ENCODE measurements at regions not wholly inside any gene's neighbourhood (a gene's known extent, or its start where the extent isn't known, plus 50 kb on each side); places are given as distances from the start of the nearest gene placed in this dataset.

DNA sequence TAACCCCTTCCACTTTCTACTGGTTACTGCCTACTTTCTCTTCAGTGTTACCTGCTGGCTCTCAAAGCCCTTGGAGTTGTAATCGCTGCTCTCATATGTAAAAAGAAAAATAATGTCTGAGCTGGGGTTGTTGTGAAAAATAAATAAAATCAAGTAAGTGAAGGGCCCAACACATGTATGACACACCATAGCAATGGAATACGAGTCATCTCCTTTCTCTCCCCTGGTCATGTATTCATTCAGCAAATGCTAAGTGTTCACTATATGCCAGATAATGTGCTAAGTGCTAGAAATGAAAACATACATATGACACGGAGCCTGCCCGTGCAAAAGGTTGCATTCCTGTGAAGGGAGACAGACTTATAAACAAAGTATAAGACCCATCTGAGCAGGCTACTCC lies 535.0 kb downstream of the RFC3 start:
- Histone ChIP-seq H3K9me1 (replicated peaks; ENCODE audit: control insufficient read depth, extremely low read depth, insufficient read depth, low read length) (no peaks in the 10 kb centered on the region), H3K9me3 (replicated peaks; ENCODE audit: control insufficient read depth, insufficient read depth, low read length) (no peaks in the 10 kb centered on the region), H3K4me1 (ENCODE audit: control insufficient read depth, extremely low read depth, insufficient read depth, low read length) (peaks cover 25% of the 10 kb centered on the region), H2AFZ (ENCODE audit: low read depth, low read length) (no peak overlapping the region), H4K20me1 (replicated peaks; ENCODE audit: control insufficient read depth, extremely low read depth, insufficient read depth, low read length) (no peaks in the 10 kb centered on the region), H3K4me3 (replicated peaks in 1 of 3; ENCODE audit: insufficient read depth in 1 of 3, low read depth in 1 of 3, low read length in 3 of 3) (no peak overlapping the region), H3K4me2 (ENCODE audit: insufficient read depth, low read length) (no peak overlapping the region), H3K27me3 (ENCODE audit: control insufficient read depth in 2 of 2, insufficient read depth in 2 of 2, low read length in 2 of 2) (no peaks in the 10 kb centered on the region), H3K79me2 (ENCODE audit: control insufficient read depth, insufficient read depth, low read length) (no peaks in the 10 kb centered on the region), H3K9ac (replicated peaks; ENCODE audit: extremely low read depth, insufficient read depth, low read length) (no peak overlapping the region), H3K36me3 (ENCODE audit: control insufficient read depth in 2 of 2, extremely low read depth in 1 of 2, insufficient read depth in 2 of 2, low read length in 2 of 2) (no peaks in the 10 kb centered on the region), H3K27ac (ENCODE audit: insufficient read depth, low read depth, low read length) (no peak overlapping the region)
- DNase-seq (ENCODE audit: low read depth, low spot score), result no peak
- dilution Hi-C loops (cut with MboI; ENCODE audit: extremely low pct_ligation_motif_present, low sequenced_read_pairs), result no loop called here
- CTCF ChIA-PET, result no interaction called here
- FAIRE-seq, result no peak
- TF ChIP-seq MYC (IDR thresholded peaks at IDR 0.05; ENCODE audit: low read depth, low read length) (no peak), POLR2A (IDR thresholded peaks at IDR 0.05; ENCODE audit: low read depth, low read length) (no peak), FOS (IDR thresholded peaks at IDR 0.05; ENCODE audit: borderline replicate concordance, insufficient read depth, low read length) (peak; percentile 50), POLR2AphosphoS5 (IDR thresholded peaks at IDR 0.05; ENCODE audit: insufficient read depth, low read depth, low read length) (no peak)
- intact Hi-C loops (cut with micrococcal nuclease), result loop anchor here (10.0 kb wide), 1 partner anchor 802 kb away; no protein-coding TSS in a partner anchor
- POLR2A ChIA-PET, result no interaction called here
- BruUV-seq (replicated peaks), result no TSS peak

DNA sequence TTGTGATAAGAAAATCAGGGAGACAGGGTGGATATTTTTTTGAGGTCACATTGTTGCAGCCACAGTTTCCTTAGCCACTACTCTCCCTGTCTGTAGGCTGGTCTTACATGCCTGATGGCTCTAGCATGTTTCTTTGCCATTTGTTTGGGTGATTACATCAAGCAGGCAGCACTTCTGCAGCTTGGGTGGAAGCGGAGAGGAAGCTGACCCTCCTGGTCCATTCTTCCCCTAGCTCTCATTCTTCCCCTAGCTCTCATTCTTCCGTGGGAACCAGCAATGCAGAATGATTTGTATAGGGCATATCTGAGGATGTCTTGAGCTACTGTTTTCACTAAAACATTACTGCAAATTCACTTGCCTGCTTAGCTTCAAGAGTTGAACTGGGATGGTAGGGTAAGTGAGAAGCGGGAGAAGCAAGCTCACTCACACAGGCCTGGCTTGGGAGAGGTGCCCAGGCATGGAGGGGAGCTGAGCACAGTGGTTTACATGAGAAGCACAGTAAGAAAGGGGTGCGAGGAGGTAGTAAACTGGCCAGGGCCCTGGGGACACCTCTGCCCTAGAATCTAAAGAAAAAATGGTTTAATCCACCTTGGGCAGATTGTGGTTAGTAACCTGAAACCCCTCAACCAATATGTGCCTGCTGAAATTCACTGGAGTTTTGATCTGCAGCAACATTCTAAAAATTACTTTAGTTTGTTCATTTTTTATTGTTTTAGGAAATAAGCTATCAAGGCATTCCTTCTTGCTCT lies 538.9 kb downstream of the RFC3 start:
- H2AFZ ChIP-seq (ENCODE audit: low read depth, low read length), result peak overlapping the region; percentile 21
- DNase-seq (ENCODE audit: low read depth, low spot score), result peak; percentile 12

More for the DNA sequence above, 538.9 kb downstream of the RFC3 start:
- peaks cover 16% of the 10 kb centered on the region for H3K4me1 ChIP-seq (ENCODE audit: control insufficient read depth, extremely low read depth, insufficient read depth, low read length)
- peak overlapping the region; percentile 58 for H3K27ac ChIP-seq (ENCODE audit: insufficient read depth, low read depth, low read length)
- H3K9me3 ChIP-seq (replicated peaks; ENCODE audit: control insufficient read depth, insufficient read depth, low read length), result no peaks in the 10 kb centered on the region
- no peaks in the 10 kb centered on the region for H3K36me3 ChIP-seq (ENCODE audit: control insufficient read depth in 2 of 2, extremely low read depth in 1 of 2, insufficient read depth in 2 of 2, low read length in 2 of 2)
- intact Hi-C loops (cut with micrococcal nuclease), result loop anchor here (2.0 to 10.0 kb wide), 2 partner anchors 200 to 798 kb away; no protein-coding TSS in a partner anchor
- CTCF ChIA-PET, result interaction anchor here (0.7 to 1.4 kb wide), 5 partner anchors 11 to 214 kb away, joined by 3 to 4 read pairs (median 3); no protein-coding TSS in a partner anchor
- BruUV-seq (replicated peaks), result no TSS peak
- no peaks in the 10 kb centered on the region for H3K27me3 ChIP-seq (ENCODE audit: control insufficient read depth in 2 of 2, insufficient read depth in 2 of 2, low read length in 2 of 2)
- peak; percentile 28 for FAIRE-seq
- TF ChIP-seq EZH2 (IDR thresholded peaks at IDR 0.05; ENCODE audit: borderline replicate concordance, low read depth, low read length, severe bottlenecking) (no peak), POLR2AphosphoS5 (IDR thresholded peaks at IDR 0.05; ENCODE audit: insufficient read depth, low read depth, low read length) (no peak), FOS (IDR thresholded peaks at IDR 0.05; ENCODE audit: borderline replicate concordance, insufficient read depth, low read length) (no peak), POLR2A (IDR thresholded peaks at IDR 0.05; ENCODE audit: low read depth, low read length) (no peak), MYC (IDR thresholded peaks at IDR 0.05; ENCODE audit: low read depth, low read length) (no peak), JUN (IDR thresholded peaks at IDR 0.05; ENCODE audit: borderline replicate concordance, insufficient read depth, insufficient read length, low read depth) (no peak), GATA2 (IDR thresholded peaks at IDR 0.05; ENCODE audit: insufficient read depth, insufficient read length, low read depth, low read length) (no peak)
- TF ChIP-seq, protein P1, sequence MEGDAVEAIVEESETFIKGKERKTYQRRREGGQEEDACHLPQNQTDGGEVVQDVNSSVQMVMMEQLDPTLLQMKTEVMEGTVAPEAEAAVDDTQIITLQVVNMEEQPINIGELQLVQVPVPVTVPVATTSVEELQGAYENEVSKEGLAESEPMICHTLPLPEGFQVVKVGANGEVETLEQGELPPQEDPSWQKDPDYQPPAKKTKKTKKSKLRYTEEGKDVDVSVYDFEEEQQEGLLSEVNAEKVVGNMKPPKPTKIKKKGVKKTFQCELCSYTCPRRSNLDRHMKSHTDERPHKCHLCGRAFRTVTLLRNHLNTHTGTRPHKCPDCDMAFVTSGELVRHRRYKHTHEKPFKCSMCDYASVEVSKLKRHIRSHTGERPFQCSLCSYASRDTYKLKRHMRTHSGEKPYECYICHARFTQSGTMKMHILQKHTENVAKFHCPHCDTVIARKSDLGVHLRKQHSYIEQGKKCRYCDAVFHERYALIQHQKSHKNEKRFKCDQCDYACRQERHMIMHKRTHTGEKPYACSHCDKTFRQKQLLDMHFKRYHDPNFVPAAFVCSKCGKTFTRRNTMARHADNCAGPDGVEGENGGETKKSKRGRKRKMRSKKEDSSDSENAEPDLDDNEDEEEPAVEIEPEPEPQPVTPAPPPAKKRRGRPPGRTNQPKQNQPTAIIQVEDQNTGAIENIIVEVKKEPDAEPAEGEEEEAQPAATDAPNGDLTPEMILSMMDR (IDR thresholded peaks at IDR 0.05; ENCODE audit: extremely low read depth in 1 of 2, insufficient read depth in 1 of 2, low read depth in 1 of 2, low read length in 2 of 2), result no peak
- TF ChIP-seq, protein P2, sequence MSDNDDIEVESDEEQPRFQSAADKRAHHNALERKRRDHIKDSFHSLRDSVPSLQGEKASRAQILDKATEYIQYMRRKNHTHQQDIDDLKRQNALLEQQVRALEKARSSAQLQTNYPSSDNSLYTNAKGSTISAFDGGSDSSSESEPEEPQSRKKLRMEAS (IDR thresholded peaks at IDR 0.05; ENCODE audit: insufficient read depth, insufficient read length), result no peak
- no peak overlapping the region for H3K9ac ChIP-seq (replicated peaks; ENCODE audit: extremely low read depth, insufficient read depth, low read length)
- H4K20me1 ChIP-seq (replicated peaks; ENCODE audit: control insufficient read depth, extremely low read depth, insufficient read depth, low read length), result no peaks in the 10 kb centered on the region
- no peaks in the 10 kb centered on the region for H3K9me1 ChIP-seq (replicated peaks; ENCODE audit: control insufficient read depth, extremely low read depth, insufficient read depth, low read length)
- dilution Hi-C loops (cut with MboI; ENCODE audit: extremely low pct_ligation_motif_present, low sequenced_read_pairs), result no loop called here
- H3K79me2 ChIP-seq (ENCODE audit: control insufficient read depth, insufficient read depth, low read length), result no peaks in the 10 kb centered on the region
- POLR2A ChIA-PET, result interaction anchor here (0.6 to 1.2 kb wide), 2 partner anchors 58 to 200 kb away, joined by 3 to 4 read pairs; no protein-coding TSS in a partner anchor
- H3K4me2 ChIP-seq (ENCODE audit: insufficient read depth, low read length), result peak overlapping the region; percentile 44
- no peak overlapping the region for H3K4me3 ChIP-seq (replicated peaks in 1 of 3; ENCODE audit: insufficient read depth in 1 of 3, low read depth in 1 of 3, low read length in 3 of 3)
